Left kidney (tissue), 1 donor: ENCODE measurements at regions not wholly inside any gene's neighbourhood (a gene's known extent, or its start where the extent isn't known, plus 50 kb on each side); places are given as distances from the start of the nearest gene placed in this dataset.
A peak's percentile ranks its signal among the peaks of the same experiment; 100 is the strongest.

Experiments
- DNase-seq: peaks from one replicate; pipeline ENCODE4 v3.0.0-alpha.2; 2013

DNA sequence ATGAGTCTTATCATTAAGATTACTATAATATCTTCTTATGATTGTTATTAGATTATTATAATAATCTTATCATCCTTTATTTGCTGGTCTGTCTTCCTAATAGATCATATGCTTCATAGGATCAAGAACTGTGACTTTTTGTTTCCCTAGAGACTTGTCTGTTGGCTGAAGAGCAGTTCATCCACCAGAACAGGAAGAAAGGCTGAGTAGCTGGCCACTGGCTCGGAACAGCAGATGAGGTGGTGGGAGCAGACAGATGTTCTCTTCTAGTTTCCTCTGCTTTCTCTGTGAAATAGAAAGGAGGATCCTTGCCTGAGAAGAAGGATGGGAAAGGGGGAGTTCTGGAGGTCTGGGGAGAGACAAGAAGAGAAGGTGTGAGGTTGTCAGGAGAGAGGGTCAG lies 120.0 kb downstream of the CCNA1 start:
- no peak for DNase-seq

GRCh38 chr13:36553491-36553890 lies 120.3 kb upstream of the SERTM1 start:
- DNase-seq, result no peak

GRCh38 chr13:36555151-36555986 lies 118.5 kb upstream of the SERTM1 start:
- no peak for DNase-seq

GRCh38 chr13:36559375-36559774 lies 114.4 kb upstream of the SERTM1 start:
- DNase-seq, result peak; percentile 55

DNA sequence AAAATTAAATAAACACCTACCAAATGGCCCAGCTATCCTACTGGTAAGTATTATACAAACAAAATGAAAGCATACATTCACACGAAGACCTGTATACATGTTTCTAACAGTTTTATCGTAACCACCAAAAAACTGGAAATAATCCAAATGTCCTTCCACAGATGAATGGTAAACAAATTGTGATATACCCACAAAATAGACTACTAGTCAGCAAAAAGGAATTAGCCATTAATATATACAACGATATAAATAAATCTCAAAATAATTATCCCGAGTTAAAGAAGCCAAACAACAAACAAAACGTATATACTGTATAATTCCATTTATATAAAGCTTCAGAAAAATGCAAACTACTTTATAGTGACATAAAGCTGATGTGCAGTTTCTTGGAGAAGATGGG lies 106.3 kb upstream of the SERTM1 start:
- no peak for DNase-seq

DNA sequence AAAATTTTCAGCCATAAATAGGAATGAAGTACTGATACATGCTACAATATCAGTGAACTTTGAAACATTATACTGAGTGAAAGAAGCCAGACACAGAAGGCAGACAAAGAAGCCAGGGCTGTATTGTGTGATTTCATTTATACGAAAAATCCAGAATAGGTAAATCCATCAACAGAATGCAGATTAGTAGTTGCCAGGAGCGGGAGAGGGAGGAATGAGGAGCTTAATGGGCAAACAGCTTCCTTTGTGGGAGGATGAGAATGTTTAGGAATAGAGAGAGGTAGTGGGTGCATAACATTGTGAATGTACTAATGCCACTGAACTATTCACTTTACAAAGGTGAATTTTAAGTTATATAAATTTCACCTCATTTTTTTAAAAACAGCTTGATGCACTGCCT lies 103.3 kb upstream of the SERTM1 start:
- no peak for DNase-seq

GRCh38 chr13:36571444-36571843 lies 102.4 kb upstream of the SERTM1 start:
- DNase-seq, result no peak

GRCh38 chr13:36582977-36583376 lies 90.8 kb upstream of the SERTM1 start:
- no peak for DNase-seq

GRCh38 chr13:36599641-36600040 lies 74.2 kb upstream of the SERTM1 start:
- DNase-seq, result no peak

- DNase-seq, result no peak
These were observed 72.6 kb upstream of the SERTM1 start for GRCh38 chr13:36601186-36601585.

- DNase-seq, result no peak
These were observed 67.8 kb upstream of the SERTM1 start for GRCh38 chr13:36606060-36606459.

GRCh38 chr13:36608474-36608873 lies 65.3 kb upstream of the SERTM1 start:
- DNase-seq, result no peak

- no peak for DNase-seq
These were observed 61.6 kb upstream of the SERTM1 start for GRCh38 chr13:36612230-36612629.

DNA sequence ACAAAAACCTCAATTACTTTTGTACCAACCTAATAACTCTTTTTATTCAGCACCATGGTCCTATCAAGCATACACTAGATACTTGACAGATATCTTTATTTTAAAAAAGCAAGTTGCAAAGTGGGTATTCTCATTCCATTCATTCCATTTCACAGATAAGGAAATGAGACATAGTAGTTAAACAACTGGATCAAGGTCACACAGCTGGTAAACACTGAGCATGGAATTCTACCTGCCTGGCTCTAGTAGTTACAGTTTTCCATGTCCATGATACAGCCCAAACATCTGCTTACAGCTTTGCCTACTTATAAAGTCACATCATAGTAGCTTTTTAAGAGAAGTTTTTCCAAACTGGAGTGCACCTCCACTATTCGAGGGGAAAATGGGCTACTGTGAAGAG lies 57.1 kb upstream of the SERTM1 start:
- no peak for DNase-seq

DNA sequence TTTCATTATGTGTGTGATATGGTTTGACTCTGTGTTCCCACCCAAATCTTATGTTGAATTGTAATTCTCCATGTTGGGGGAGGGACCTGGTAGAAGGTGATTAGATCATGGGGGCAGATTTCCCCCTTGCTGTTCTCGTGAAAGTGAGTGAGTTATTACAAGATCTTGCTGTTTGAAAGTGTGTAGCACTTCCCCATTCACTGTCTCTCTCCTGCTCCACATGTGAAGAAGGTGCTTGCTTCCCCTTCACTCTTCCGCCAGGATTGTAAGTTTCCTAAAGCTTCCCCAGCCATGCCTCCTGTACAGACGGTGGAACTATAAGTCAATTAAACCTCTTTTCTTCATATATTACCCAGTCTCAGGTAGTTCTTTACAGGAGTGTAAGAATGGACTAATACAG lies 54.3 kb upstream of the SERTM1 start:
- DNase-seq, result no peak
